CD4-positive, alpha-beta T cell treated with Interleukin-17A for 1 hour (primary cell): ENCODE measurements at regions not wholly inside any gene's neighbourhood (a gene's known extent, or its start where the extent isn't known, plus 50 kb on each side); places are given as distances from the start of the nearest gene placed in this dataset.

Experiments
- DNase-seq: peaks from one replicate; pipeline ENCODE4 v3.0.0-alpha.2; 2020

DNA sequence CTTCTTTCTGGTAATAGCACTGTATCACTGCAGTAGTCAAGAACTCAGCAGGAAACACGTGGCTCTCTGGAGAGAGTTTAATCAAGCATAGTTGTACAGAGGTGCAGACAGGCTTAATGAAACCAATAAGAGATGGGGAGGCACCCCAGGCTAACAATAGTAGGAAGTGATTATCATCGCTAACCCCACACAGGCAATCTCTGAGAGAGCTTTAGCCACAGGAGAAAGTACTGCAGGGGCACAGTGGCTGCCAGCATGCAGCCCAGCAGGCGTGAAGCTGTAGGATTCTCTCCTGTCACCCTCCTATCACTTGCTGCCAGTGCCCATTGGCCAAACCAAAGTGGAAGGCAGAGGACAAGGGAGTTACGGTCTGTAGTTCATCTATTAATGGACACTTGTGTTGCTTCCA, 450.0 kb upstream of the RASGEF1B start:
- DNase-seq: no peak

GRCh38 chr4:81919810-81920209, 448.1 kb upstream of the RASGEF1B start:
- no peak for DNase-seq

DNA sequence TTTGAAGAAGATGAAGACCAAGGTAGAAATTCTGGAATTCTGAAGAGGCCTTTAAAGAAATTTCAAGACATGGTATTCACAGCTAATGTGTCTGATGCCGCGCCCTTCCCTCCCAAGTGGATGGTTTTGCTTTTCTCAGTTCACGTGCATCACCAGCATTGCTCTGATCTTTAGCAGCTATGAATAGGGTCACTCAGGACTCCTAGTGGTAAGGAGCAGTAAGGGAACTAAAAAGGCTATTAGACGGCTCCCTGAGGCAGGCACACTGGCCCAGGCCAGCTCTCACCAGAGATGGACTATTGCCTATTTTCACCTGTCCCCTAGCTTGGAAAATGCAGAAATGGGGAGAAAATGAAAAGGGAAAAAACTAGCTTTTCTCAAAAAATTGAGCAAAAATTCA, 447.5 kb upstream of the RASGEF1B start:
- peak; percentile 4 for DNase-seq

DNA sequence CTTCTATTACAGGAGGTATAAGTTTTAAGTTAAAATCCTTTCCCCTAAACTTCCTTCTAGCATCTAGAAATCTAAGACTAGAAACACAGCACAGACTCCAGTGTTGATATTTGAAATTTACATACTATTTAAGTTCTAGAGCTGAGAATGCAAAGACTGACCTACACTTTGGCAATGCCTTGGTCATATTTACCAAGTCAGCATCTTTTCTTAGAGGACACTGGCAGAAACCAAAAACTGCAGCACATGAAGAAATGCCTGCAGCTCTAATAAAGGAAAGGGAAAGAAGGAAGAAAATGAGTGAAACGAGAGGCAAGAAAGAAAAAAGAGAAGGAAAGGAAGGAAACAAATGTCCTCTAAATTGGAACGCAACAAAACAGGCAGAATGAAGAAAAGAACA, 443.7 kb upstream of the RASGEF1B start:
- no peak for DNase-seq

DNA sequence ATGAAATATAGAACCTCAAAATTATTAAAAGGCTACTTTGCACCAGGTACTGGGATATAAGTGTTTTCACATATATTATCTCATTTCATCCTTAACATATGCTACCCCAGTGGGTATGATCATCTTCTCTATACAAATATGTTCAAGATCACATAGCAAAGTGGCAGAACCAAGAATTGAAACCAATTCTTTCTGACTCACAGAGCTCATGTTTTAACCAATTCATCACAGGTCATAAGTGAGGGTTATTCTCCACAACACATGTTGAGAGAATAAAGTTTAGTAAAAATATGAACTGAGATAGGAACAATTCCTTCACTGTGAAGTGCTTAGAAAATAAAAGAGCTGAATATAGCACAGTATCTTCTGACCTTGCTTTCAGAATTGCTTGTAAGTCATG, 442.9 kb upstream of the RASGEF1B start:
- no peak for DNase-seq

DNA sequence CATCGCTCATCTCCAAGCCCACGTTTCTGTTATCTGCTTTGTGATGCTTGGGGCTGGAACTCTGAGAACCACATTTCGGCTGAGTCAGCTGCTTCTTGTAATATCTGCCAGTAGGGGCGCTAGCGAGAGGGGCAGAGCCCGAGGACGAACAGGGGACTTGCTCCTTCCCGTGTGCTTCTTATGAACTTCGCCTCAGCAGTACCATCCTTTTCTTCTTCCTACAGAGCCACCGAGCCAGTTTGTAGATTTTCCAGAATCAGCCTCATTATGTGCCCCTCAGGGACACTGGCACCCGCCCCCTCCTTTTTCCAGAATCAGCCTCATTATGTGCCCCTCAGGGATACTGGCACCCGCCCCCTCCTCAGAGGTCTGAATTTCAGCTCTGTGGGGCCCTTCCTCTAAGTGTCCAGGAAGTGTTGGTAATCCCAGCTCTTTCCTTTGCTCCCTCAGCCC, 441.7 kb upstream of the RASGEF1B start:
- DNase-seq: peak; percentile 53

DNA sequence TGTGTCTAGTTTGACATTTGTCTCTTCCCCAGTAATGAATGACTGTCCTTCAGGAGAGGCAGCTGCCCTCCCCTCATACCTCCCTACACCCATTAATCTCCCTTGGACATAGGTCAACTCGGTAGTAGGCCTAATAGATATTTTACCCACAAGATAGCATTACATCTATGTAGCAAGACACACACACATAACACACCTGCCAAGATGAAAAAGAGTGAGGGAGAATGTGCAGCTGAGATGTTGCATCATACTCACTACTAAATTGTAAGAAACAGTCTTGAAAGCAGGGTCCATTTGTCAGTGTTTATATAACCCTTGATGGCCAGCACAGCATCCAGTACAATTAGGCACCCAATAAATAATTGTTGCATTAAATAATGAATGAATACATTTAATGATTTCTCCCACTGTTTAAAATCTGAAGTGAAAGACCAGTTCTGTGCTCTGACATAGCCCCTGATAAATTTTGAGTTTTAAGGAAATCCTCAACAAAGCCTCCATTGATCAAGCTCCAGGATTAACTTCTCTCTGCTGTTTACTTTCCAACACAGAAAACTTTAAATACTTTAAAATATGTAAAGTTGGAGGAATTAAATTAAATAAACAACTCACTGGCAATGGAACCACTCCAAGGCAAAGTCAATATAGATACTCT, 440.8 kb upstream of the RASGEF1B start:
- no peak for DNase-seq

DNA sequence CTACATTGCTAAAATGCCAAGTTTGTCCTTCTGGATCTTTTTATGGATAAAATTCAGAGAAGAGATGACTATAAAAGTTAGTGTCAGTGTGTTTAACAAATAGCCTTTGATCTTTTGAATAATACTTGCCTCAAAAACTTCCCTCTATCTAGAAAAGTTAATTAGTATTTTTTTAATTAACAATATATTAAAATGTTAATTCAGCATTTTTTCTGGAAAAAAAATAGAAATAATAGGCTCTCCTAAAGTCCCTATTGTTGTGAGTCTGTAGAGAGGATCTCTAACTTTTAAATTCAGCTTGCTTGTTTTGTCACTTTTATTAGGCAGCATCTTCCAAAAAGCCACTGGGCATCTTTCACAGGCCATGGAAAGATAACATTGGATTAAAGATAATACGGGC, 435.2 kb upstream of the RASGEF1B start:
- no peak for DNase-seq

GRCh38 chr4:81905971-81906370, 434.3 kb upstream of the RASGEF1B start:
- DNase-seq: no peak

DNA sequence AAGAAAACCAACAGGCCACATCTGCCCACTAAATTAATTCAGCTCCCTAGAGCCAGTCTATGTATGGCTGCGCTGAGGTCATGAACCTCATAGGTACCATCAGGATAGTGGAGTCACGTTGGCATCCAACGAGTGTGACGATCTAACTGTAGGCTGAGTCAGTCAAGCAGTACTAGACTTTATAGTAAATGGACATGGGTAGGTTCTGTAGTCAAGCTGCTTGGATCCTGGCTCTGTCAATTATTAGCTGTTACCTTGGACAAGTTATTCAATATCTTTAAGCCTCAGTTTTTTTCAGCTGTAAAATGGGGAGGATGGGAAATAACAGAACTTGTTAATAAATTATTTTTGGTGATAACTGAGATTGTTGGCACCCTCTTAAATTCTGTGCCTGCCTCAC, 432.4 kb upstream of the RASGEF1B start:
- no peak for DNase-seq

DNA sequence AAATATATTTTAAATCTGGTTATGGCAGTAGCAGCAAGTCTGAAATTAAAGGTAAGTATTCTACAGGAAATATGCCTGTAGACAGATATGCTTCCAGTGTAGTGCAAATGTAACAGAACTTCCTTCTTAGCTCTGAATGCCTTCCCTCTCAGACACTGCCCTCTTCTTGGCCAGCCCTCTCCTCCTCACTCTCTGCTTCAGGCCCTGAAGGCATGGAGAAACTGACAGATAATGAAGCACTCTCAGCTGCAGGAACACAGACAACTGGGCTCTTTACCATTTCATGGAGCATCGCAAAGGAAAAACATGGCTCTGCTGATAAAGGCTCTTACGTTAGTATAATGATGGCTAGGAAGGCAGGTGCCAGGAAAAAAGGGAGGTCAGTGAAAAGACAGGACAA, 431.5 kb upstream of the RASGEF1B start:
- DNase-seq: no peak

GRCh38 chr4:81898862-81899504, 427.3 kb upstream of the RASGEF1B start:
- DNase-seq: no peak

- no peak for DNase-seq
Observed at GRCh38 chr4:81896936-81897335, 425.2 kb upstream of the RASGEF1B start.

DNA sequence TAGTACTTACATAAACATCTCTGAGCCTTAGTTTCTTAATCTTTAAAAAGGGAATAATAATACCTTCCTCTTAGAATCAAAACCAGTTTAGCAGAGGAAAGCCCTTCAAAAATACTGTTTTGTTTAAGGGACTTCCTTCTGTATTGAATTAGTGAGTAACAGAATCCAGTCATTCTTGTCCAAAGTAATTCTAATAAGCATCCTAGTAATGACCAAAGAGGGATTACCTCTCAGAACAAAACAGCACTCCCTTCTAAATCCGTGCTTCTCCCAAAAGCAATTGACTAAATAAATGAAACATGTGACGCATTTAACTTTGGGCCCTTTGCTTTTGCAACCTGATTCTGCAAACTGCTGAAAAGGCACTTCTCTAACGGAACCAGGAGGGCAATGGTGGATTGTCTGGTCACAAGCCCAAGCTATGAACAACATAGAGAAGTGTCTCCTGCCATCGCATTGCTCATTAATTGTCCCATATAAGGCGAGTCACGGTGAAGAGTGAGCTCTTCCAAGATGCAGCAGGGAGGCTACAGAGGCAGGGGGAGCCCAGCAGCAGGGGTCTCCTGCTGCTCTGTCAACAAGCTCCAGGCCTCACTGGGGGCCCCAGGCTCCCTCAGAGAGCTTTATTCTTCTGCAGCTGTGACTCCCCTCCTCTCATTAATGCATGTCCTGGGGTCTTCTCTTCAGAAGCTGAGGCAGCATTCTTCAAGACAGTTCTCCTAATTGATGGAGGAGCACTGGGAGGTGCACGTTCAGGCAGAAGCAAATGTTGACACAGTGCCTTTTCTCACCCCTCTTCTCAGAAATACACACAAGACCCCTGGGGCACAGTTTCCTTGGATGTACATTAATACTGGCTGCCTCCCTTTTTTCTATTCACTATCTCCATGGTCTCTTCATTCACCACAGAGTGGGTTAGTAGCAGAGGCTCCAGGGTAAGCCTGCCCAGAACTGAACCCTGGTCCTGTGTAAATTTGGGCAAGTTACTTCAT, 419.6 kb upstream of the RASGEF1B start:
- no peak for DNase-seq

- no peak for DNase-seq
Observed at GRCh38 chr4:81884986-81885385, 413.3 kb upstream of the RASGEF1B start.

DNA sequence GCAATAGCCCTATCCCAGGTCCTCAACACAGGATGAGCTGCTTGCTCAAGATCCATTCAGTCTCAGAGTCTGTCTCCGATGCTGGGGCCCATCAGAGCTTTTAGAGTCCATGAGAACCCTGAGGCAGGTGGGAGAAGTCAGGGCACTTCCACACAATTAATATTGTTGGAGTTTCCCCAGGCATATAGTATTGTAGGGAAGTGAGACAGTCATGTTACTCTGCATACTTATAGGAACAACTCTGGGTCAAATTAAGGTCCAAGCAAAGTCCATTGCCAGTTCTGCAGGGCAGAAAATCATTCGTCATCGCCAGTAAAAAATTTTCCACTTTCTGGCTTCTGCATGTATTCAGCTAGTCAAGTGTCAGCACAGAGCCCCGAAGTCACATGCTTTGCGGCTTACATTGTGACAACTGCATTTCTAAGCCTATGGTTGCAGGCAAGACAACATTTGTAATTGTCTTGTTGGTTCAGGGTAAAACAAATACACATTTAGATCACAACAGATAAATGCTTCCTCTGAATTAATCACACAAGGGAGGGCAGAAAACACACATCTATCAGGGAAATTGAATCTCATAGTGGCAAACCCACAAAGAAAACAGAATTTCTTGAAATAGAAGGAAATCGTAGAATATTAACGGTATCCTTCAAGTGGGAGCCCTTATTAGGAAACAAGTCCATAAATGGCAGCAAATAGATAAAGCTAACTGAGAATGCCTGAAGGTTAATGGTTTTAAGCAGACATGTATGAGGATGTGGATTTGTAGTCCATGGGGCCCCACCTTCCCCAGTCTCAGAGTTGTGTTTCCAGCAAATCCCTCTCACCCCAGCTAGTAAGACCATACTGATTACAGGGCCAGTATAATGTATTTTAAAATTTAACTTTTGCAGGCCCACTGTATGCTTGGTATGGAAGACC, 412.1 kb upstream of the RASGEF1B start:
- no peak for DNase-seq

DNA sequence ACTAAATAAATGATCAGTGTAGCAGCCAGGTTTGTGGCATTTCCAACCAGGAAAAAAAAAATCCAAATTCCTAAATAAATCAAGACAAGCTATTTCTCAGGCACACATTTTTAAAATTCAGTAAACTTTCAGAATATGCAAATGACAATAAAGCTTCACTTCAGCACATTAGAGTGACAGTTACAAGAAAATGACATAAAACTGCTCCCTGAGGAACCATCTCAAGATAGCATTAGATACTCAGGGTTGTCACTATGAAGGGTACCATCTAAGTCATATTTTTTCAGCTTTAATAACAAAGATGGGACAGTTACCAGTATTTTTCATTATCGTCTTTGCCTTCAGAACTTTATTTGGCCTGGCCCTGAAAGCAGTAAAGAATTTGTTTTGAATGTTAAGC, 411.3 kb upstream of the RASGEF1B start:
- no peak for DNase-seq

- DNase-seq: no peak
Observed at GRCh38 chr4:81881855-81882621, 410.3 kb upstream of the RASGEF1B start.

DNA sequence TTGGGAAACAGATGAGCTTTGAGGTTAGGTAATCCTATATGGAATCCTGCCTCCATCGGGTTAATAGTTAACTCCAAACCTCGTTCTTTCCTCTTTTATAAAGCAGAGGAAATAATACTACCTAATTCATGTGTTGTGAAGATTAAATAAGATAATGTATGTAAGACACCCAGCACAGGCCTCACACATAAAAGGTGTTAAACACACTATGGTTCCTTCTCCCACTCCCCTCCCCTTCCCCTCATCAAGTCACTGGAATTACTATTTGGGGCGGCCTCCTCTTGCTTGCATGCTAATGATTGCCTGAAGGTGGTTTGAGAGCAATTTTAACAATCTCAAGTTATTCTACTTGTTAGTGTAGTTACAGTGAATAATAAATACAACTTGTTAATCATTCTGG, 404.4 kb upstream of the RASGEF1B start:
- DNase-seq: no peak

DNA sequence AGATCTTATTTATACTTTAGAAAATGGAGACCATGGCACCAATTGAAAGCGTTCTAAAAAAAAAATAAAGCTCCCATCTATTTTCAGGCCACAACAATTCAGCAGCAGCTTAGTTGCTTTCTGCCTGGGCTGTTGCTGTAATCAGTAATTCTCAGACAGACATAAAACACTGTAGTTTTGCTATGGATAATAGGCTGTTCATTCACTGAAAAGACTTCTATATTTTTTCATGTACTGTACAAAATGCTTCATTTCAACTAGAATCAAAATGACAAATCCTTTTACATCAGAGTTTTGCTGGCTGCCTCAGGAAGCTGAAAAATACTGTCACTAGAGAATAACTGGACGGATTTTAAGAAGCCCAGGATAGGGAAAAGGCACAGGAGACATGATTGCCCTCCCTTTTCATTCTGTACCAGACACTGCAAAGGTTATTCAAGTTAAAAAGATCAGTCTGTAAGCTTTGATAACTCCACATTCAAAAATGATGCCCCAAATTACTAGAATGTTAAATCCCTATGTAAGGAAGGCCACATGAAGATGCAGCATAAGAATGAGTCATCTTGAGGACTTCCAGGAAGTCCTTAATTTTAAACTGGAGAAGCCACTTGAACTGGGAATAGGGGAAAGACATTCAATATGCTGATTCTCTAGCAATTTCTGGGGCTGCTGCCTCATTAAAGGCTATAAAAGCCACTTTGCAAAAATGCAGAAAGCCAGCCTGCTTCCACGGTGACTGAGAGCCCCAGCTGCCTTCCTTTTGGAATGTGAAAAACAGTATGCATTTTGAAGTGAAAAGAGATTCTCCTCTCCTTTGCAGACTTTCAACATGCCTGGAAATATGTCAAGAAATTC, 403.2 kb upstream of the RASGEF1B start:
- no peak for DNase-seq

- no peak for DNase-seq
Observed at GRCh38 chr4:81870275-81870674, 398.6 kb upstream of the RASGEF1B start.
